ENCODE measurements at regions not wholly inside any gene's neighbourhood (a gene's known extent, or its start where the extent isn't known, plus 50 kb on each side); places are given as distances from the start of the nearest gene placed in this dataset.

GRCh38 chr5:82674671-82675070, 396.5 kb upstream of the RPS23 start:
- no peak for TF ChIP-seq CTCF (IDR thresholded peaks at IDR 0.05)
- no peak for TF ChIP-seq POLR2AphosphoS5 (IDR thresholded peaks at IDR 0.05)
- TF ChIP-seq POLR2A (IDR thresholded peaks at IDR 0.05), result no peak
